OCI-LY7 (cell line): ENCODE measurements at regions not wholly inside any gene's neighbourhood (a gene's known extent, or its start where the extent isn't known, plus 50 kb on each side); places are given as distances from the start of the nearest gene placed in this dataset.

Experiments used
- EZH2phosphoT487 ChIP-seq: fragments of 200-600 bp; sonication (generic); IDR thresholded peaks from 2 replicates; pipeline ENCODE4 v1.6.1; 2018; ENCODE audit warnings: low read depth, borderline replicate concordance, mild to moderate bottlenecking, mixed run types, antibody characterized with exemption, low read length, moderate library complexity, mixed read lengths
- TF ChIP-seq, protein P1 (sequence below): fragments of 200-600 bp; sonication (generic); conservative IDR thresholded peaks from 2 replicates; pipeline ENCODE4 v1.5.1; 2014; ENCODE audit warnings: mild to moderate bottlenecking, antibody characterized with exemption, low read length, moderate library complexity, mixed read lengths

DNA sequence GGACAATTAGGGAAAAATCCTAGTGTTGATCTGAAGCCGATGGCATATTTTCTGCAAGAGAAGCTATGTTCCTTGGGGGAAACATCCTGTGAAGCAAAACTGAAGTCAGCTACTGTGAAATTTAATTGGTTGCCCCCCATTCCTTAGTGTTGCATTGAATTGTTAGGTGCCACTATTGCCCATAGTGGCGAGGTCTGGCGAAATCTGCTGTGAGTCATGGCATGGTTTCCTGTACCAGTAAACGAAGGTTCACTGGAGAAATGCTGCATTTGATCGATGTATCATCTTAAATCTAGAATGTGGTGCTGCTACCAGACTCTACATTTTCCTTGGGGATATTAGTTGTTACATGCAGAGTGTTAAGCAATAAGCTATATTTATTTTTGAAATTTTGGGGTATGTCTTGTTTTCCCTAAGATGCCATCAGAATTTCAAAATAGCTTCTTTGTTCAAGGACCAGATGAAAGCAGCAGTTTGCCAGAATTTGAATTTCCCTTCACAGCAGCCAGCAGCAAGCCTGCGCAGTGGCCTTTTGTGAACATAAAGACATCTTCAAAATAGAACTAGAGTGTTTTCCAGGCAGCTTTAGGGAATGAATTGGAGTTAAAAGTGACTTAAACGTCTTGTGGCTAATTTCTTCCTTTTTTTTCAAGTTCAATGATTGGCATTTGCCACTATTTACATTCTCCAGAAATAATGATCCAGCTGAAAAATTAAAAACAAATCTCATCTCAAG lies 348.6 kb upstream of the COBL start:
- TF ChIP-seq, protein P1, sequence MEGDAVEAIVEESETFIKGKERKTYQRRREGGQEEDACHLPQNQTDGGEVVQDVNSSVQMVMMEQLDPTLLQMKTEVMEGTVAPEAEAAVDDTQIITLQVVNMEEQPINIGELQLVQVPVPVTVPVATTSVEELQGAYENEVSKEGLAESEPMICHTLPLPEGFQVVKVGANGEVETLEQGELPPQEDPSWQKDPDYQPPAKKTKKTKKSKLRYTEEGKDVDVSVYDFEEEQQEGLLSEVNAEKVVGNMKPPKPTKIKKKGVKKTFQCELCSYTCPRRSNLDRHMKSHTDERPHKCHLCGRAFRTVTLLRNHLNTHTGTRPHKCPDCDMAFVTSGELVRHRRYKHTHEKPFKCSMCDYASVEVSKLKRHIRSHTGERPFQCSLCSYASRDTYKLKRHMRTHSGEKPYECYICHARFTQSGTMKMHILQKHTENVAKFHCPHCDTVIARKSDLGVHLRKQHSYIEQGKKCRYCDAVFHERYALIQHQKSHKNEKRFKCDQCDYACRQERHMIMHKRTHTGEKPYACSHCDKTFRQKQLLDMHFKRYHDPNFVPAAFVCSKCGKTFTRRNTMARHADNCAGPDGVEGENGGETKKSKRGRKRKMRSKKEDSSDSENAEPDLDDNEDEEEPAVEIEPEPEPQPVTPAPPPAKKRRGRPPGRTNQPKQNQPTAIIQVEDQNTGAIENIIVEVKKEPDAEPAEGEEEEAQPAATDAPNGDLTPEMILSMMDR: no peak
- no peak for TF ChIP-seq EZH2phosphoT487
